KMS-11 (cell line): ENCODE measurements at regions not wholly inside any gene's neighbourhood (a gene's known extent, or its start where the extent isn't known, plus 50 kb on each side); places are given as distances from the start of the nearest gene placed in this dataset.

Source experiments
- H2AFZ ChIP-seq: fragments of 200-600 bp; sonication (generic); 2 replicates; pipeline ENCODE4 v1.6.1; 2016; ENCODE audit warnings: antibody characterized with exemption, mixed run types, low read depth
- H3K27ac ChIP-seq: fragments of 200-600 bp; sonication (generic); 2 replicates; pipeline ENCODE4 v1.6.1; 2016; ENCODE audit warnings: mild to moderate bottlenecking, mixed run types
- H3K27me3 ChIP-seq: fragments of 200-600 bp; sonication (generic); 2 replicates; pipeline ENCODE4 v1.6.1; 2017; ENCODE audit warnings: mild to moderate bottlenecking, low read depth, mixed run types, moderate library complexity; ENCODE audit not compliant: insufficient read depth
- H3K36me3 ChIP-seq: fragments of 200-600 bp; sonication (generic); 2 replicates; pipeline ENCODE4 v1.6.1; 2017; ENCODE audit warnings: mild to moderate bottlenecking, mixed run types; ENCODE audit not compliant: insufficient read depth
- H3K4me1 ChIP-seq: fragments of 200-600 bp; sonication (generic); 2 replicates; pipeline ENCODE4 v1.6.1; 2016; ENCODE audit warnings: mild to moderate bottlenecking, low read depth, mixed run types; ENCODE audit not compliant: poor library complexity, severe bottlenecking
- H3K4me2 ChIP-seq: fragments of 200-600 bp; sonication (generic); 2 replicates; pipeline ENCODE4 v1.7.0; 2016; ENCODE audit warnings: mild to moderate bottlenecking, mixed run types
- H3K4me3 ChIP-seq: fragments of 200-600 bp; sonication (generic); IDR thresholded peaks from 2 replicates; pipeline ENCODE4 v1.6.1; 2017; ENCODE audit warnings: low read depth, low read length, mixed read lengths; ENCODE audit not compliant: insufficient read depth
- H3K79me2 ChIP-seq: fragments of 200-600 bp; sonication (generic); 2 replicates; pipeline ENCODE4 v1.6.1; 2016; ENCODE audit warnings: low read depth, mixed run types; ENCODE audit not compliant: insufficient read depth
- H3K9ac ChIP-seq: fragments of 200-600 bp; sonication (generic); 2 replicates; pipeline ENCODE4 v1.6.1; 2016; ENCODE audit warnings: mild to moderate bottlenecking, mixed run types
- H4K20me1 ChIP-seq: fragments of 200-600 bp; sonication (generic); 2 replicates; pipeline ENCODE4 v1.6.1; 2016; ENCODE audit warnings: mild to moderate bottlenecking, mixed run types; ENCODE audit not compliant: insufficient read depth
- CTCF ChIP-seq: fragments of 200-600 bp; sonication (generic); conservative IDR thresholded peaks from 2 replicates; pipeline ENCODE4 v1.6.1; 2017; ENCODE audit warnings: low read depth, mild to moderate bottlenecking, antibody characterized with exemption, low read length, moderate library complexity, mixed read lengths

GRCh38 chr7:10579561-10579960, 394.1 kb upstream of the PHF14 start:
- no peak overlapping the region for H2AFZ ChIP-seq
- no peak overlapping the region for H3K4me3 ChIP-seq
- no peak overlapping the region for H3K4me2 ChIP-seq
- H3K79me2 ChIP-seq: no peaks in the 10 kb centered on the region
- H4K20me1 ChIP-seq: no peaks in the 10 kb centered on the region
- H3K36me3 ChIP-seq: no peaks in the 10 kb centered on the region
- H3K27me3 ChIP-seq: no peaks in the 10 kb centered on the region
- no peak for TF ChIP-seq CTCF
- no peak overlapping the region for H3K27ac ChIP-seq
- no peaks in the 10 kb centered on the region for H3K4me1 ChIP-seq
- H3K9ac ChIP-seq: no peak overlapping the region

GRCh38 chr7:10584886-10585285, 388.8 kb upstream of the PHF14 start:
- Histone ChIP-seq H3K36me3 (no peaks in the 10 kb centered on the region), H3K27me3 (no peaks in the 10 kb centered on the region), H3K9ac (no peak overlapping the region), H3K4me1 (no peaks in the 10 kb centered on the region), H3K27ac (no peak overlapping the region), H3K4me3 (no peak overlapping the region), H4K20me1 (no peaks in the 10 kb centered on the region), H3K79me2 (no peaks in the 10 kb centered on the region), H2AFZ (no peak overlapping the region), H3K4me2 (no peak overlapping the region)
- TF ChIP-seq CTCF: no peak

- H3K79me2 ChIP-seq: no peaks in the 10 kb centered on the region
- H3K4me1 ChIP-seq: no peaks in the 10 kb centered on the region
- no peak overlapping the region for H3K4me3 ChIP-seq
- no peak overlapping the region for H3K27ac ChIP-seq
- no peak for TF ChIP-seq CTCF
- no peaks in the 10 kb centered on the region for H4K20me1 ChIP-seq
- H3K27me3 ChIP-seq: no peaks in the 10 kb centered on the region
- no peak overlapping the region for H2AFZ ChIP-seq
- H3K4me2 ChIP-seq: no peak overlapping the region
- no peaks in the 10 kb centered on the region for H3K36me3 ChIP-seq
- H3K9ac ChIP-seq: no peak overlapping the region
These were observed 385.6 kb upstream of the PHF14 start for GRCh38 chr7:10588084-10588483.

- no peaks in the 10 kb centered on the region for H3K79me2 ChIP-seq
- H3K36me3 ChIP-seq: no peaks in the 10 kb centered on the region
- H3K27ac ChIP-seq: no peak overlapping the region
- H3K4me2 ChIP-seq: no peak overlapping the region
- no peaks in the 10 kb centered on the region for H3K27me3 ChIP-seq
- H3K9ac ChIP-seq: no peak overlapping the region
- no peak overlapping the region for H2AFZ ChIP-seq
- TF ChIP-seq CTCF: no peak
- no peaks in the 10 kb centered on the region for H3K4me1 ChIP-seq
- H4K20me1 ChIP-seq: no peaks in the 10 kb centered on the region
- no peak overlapping the region for H3K4me3 ChIP-seq
These were observed 381.1 kb upstream of the PHF14 start for GRCh38 chr7:10592604-10593003.

- Histone ChIP-seq H4K20me1 (no peaks in the 10 kb centered on the region), H3K4me2 (no peak overlapping the region), H3K4me1 (no peaks in the 10 kb centered on the region), H3K9ac (no peak overlapping the region), H2AFZ (no peak overlapping the region), H3K27me3 (no peaks in the 10 kb centered on the region), H3K4me3 (no peak overlapping the region), H3K36me3 (no peaks in the 10 kb centered on the region), H3K79me2 (no peaks in the 10 kb centered on the region), H3K27ac (no peak overlapping the region)
- TF ChIP-seq CTCF: no peak
These were observed 380.6 kb upstream of the PHF14 start for GRCh38 chr7:10593080-10593479.
